ENCODE measurements at regions not wholly inside any gene's neighbourhood (a gene's known extent, or its start where the extent isn't known, plus 50 kb on each side); places are given as distances from the start of the nearest gene placed in this dataset.

DNA sequence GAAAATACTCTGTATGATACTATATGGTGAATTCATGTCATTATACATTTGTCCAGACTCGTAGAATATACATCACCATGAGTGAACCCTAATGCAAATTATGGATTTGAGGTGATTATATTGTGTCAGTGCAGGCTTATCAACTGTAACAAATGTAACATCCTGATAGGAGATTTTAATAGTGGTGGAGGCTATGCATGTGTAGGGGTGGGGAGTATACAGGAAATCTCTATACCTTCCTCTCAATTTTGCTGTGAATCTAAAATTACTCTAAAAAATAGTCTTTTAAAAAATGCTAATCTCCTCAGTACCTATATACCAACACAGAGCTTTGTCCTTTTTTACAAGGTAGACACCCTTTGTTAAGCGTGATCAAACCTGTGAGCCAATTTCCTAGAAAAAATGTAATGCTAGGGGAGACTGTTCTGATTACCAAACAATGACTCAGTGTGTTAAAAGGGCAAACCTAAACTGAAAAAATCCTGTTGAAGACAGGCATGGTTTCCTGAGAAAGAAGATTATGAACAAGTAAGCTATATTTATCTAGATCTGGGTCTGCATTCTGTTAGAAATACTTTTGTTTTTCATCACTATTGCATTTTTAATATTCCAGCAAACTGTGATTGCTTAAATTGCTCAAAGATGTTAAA lies 170.9 kb downstream of the DUSP6 start:
- DNase-seq, result no peak

DNA sequence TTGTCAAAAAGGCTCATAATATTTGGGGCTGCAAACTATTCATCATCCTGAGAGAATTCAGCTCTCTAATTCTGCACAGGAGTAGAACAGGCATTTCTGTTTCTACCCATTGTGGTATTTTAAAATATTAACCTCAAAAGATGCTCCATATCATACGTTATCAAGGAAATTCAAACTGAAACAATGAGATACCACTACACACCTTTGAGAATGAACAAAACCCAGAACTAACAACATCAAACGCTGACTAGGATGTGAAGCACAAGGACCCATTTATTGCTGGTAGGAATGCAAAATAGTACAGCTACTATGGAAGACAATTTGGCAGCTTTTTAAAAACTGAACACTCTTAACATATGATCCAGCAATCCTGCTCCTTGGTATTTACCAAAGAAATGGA lies 171.8 kb downstream of the DUSP6 start:
- no peak for DNase-seq

DNA sequence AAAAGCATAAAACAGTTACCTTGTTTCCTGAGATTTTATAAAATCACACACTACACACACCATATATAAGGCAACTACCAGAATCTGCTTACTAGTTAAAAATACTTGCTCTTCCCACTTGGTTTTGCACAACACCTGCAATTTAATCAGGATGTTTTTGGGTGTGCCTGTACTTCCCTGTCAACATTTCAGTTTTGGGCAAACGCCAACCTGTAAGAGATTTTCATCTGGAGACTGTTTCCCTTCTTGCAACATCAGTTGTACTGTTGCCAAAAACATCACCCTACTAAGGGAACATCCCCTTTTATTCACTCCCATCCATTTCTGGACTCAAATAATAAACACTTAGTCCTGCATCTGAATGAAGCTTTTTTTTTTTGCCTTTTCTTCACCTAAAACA lies 172.3 kb downstream of the DUSP6 start:
- no peak for DNase-seq

DNA sequence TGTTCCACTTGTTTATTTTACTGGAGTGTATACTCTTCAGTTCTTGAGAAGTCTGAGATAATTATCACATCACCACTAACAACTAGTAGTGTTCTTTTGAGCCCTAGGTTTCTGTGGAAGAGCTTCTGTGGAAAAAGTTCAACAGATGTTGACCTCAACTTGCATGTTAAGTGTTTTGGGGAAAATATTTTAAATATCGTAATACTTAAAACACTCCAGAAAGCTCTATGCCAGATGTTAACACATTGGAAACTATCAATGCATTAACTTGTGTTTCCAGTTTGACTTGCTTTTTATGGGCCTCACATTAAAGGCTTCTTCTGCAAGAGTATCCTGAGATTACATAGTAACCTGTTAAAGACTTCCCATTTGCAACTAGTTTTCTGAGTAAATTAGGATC lies 173.1 kb downstream of the DUSP6 start:
- no peak for DNase-seq

DNA sequence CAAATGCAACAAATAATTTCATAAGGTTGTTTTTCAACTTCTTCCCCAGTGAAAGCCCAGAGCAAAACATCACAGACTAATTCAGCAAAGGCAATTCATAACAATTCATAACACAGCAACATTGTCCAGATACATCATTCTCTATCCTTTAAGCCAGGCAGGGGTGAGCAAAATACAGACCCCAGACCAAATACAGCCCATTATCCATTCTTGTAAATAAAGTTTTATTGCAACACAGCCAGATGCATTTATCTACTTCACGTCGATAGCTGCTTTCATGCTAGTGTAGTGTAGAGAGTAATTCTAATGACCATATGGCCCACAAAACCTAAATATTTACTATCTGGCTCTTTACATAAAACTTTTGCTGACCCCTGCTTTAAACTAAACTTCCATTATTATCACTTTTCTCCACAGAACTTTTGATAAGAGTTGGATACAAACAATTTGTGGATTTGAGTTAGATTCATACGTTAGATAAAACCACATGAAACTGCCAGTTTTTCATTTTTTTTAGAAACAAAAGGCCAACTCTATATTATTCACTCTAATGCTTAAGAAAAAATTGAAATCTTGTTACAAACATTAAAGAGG lies 174.4 kb downstream of the DUSP6 start:
- DNase-seq, result no peak

DNA sequence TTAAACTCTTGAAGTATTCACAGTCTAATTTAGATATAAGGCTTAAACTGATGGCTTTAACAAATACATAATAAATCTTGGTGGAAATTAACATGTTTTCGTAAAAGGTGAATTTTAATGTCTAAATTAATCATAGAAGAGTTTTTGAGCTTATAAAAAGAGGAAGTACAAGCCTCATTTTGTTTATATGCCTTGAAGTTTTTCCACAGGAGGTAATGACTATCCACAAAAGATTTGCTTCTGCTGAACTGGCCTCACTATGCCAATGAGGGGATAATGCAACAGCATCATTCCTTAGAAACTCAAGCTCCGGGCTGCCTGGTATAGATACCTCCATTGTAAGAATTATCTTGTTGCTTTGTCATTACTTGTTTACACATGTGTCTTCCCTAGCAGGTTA lies 175.6 kb downstream of the DUSP6 start:
- DNase-seq, result no peak

DNA sequence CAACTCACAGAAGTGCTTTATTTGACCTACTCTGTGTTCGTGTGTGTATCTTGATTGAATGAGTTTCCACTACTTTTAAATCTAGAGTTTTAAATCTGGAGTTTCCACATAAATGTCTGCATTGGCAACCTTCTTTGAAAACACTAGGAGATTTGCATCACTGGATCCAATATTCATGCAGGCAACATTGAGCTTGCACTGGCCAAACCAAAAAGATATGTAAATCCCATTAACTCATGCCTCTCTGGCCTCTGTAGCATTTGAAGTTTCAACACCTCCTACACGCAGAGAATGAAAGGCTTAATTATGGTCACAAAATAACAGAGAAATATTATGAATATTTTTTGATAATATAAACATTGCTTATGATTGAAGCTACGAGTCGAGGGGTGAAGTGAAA lies 178.6 kb downstream of the DUSP6 start:
- DNase-seq, result no peak

DNA sequence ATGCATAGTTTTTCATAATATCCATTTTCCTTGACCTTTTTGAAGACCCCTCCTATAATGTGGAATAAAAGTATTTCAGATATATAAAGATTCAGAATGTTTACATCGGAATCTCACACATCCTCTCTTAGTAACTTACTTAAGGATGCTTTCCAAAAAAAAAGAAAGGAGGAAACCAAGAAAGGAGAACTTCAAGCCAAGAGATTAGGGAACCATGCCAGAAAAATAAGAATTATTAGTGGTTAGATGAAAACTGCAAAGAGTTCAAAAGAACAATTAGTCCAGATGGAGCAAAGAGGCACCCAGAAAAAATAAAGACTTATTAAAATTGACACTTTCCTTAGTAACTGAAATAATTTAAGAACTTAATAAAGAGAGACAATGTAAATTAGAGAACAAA lies 179.2 kb downstream of the DUSP6 start:
- DNase-seq, result no peak

DNA sequence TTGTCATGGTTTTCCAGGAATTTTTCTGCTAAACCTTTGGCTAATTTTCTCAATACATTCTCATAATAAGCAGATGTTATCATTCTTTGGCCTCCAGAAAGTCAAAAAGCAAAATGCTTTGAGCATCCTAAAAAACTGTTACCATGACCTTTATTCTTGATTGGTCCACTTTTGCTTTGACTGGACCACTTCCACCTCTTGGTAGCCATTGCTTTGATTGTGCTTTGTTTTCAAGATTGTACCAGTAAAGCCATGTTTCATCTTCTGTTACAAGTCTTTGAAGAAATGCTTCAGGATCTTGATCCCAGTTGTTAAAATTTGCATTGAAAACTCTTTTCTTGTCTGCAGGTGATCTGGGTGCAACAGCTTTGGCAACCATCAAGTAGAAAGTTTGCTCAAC lies 180.1 kb downstream of the DUSP6 start:
- no peak for DNase-seq

DNA sequence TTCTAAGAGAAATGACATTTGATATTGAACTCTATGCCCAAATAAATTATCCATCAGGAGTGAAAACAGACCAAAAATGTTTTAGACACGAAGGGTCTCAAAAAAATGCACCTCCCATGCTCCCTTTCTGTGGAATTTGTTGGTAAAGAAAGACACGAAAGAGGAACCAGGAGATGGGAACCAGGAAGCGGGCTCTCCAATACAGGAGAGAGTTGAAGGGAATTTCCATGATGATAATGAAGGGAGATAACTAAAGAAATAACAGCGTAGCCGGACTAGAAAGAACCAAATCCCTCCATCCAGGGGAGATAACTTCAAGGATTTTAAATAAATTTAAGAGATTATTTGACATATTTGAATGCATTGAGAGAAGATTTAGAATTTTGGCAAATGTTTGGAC lies 183.0 kb downstream of the DUSP6 start:
- DNase-seq, result no peak

DNA sequence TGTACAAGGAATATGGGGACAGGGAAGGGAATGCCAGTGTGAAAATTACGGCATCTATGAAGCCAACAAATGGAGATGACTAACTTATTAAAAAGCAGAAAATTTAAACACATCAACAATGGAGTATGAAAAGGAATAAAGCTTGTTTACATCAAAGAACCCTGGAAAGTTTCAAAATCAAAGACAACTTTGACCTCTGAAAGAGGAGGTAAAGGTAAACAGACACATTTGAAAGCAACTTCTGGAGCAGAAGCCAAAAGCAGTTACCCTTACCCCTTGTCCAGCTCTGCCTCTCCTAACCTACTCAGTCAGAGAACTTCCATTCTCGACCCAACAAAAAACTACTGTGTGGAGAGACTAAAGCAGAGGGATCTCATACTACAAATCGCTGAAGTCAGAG lies 184.3 kb downstream of the DUSP6 start:
- DNase-seq, result no peak

DNA sequence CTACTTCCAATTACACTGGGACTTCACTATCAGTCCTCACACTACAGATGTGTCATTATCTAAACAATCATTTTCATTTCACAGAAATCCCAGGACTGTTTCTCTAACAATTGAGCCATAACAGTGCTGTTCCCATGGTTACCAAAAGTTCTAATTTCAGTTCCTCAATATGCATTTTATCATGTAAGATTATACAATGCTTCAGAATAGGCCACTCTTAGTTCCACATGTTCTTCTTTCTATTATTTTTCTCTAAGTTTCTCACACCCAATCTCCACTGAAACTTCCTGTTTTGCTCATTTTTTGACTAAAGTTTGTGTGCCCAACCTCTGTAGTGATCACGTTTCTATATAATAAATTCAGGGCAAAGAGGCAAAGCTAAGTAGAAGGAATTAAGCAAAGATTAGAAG lies 185.8 kb downstream of the DUSP6 start:
- no peak for DNase-seq

DNA sequence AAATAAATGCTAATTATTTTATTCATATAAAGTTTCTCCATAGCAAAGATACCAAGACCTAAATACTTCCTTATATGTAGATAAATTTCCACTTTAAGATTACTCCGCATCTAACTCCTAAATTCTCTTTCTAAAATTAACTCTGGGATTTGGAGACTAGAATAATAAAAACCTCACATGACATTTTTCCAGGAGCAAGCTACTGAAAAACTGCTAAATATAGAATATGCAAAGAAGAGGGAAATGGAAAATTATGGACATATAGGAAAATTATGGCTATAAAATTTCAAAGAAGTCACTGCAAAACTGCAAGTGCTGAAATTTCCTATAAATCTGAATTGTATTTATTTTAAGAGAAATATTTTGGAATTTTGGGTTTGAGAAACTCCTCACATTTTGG lies 186.2 kb downstream of the DUSP6 start:
- DNase-seq, result no peak

DNA sequence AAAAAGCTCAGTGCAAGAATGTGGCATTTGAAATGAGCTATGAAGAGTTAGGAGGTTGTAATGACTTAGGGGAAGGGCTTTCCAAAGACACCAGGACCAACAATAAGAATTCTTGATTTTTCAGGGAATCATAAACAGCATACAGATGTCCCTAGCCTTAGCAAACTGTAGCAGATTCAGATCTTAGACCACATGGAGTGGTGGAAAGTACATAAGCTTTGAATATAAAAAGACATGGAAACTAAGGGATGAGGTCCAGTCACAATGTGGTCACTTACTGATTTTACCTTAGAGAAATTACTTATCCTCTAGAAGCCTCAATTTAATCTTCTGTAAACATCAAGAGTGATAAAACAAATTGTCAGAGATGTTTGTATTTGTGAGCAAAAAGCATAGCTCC lies 186.6 kb downstream of the DUSP6 start:
- DNase-seq, result no peak

DNA sequence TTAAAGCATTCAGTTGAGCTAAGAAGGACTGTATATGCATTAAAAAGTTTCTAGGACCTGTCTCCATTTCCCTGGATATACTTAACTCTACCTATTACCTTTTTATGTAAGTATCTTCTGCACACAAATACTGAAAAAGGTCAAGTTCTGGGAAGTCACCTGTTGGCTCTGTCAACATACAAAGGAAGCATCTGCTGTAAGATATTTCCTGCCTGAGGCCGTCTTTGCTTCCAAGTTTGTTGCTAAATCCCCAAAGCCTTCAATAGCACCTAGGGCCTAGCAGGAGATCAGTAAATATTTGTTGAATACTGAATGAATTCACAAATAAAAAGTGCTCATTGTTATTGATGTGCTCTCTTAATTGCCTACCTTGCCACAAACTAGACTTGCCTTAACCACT lies 188.4 kb downstream of the DUSP6 start:
- no peak for DNase-seq

DNA sequence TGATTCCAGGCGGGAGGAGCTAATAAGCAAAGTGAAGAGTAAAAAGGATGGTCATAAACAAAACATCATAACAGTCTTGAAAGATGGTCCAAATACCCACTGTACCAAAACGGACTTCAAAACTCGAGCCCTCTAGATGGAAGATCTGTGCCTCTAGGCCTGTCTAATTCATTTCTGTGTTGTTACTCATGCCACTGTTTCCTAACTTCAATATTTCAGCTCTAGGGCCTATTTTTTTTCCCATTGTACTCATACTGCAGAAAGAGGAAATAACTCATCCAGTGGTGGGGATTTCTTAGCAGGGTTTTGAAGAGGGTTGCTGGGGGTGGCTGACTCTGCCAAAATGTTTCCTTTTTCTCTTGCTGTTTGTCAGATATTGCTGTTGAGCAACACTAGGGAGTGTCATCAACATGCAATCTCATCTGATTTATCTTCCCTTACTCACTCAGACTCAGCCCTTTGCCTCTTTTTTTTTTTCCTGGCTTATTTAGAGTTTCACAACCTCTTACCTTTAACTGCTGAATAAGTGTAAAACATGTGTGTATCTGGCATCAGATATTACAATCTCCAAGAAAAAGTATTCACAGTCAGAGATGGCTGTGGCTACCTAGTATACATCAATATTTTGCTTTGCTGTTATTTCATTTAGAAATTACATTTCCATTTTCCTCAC lies 189.6 kb downstream of the DUSP6 start:
- DNase-seq, result no peak

DNA sequence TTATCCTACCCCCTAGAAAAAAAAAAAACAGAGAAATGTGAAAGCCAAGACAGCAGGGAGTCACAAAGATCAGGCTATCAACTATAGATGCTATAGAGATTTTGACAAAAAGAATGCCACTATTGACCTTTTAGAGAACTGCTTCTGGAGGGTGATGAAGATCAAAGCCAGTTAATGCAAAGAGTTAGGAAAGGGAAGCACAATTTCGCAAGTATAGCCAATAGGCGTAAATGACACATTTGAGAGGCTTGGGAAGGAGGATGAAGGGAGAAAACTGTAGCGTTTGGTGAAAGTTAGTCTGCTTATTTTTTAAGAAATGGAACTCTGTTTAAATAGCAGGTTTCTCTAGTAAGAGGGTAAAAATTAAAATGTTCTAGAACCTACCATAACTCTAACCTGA lies 190.7 kb downstream of the DUSP6 start:
- DNase-seq, result no peak

DNA sequence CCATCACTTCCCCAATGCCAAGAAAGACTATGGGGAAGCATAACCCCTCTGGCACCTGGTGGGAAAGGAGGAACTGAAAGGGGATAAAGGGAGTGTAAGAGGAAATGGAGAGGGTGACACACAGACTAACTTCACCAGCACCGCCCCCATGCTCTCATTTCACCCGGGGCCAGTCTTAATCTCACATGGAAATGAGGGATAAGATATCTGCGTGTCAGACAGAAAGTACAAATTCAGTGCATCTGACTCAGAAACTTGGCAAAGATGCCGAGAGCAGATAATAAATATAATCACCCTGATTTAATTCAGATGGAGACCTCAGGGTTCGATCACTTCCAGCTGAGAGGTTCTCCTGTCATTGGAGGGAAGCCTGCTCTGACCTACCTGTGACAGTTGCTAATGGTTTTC lies 191.6 kb downstream of the DUSP6 start:
- no peak for DNase-seq

DNA sequence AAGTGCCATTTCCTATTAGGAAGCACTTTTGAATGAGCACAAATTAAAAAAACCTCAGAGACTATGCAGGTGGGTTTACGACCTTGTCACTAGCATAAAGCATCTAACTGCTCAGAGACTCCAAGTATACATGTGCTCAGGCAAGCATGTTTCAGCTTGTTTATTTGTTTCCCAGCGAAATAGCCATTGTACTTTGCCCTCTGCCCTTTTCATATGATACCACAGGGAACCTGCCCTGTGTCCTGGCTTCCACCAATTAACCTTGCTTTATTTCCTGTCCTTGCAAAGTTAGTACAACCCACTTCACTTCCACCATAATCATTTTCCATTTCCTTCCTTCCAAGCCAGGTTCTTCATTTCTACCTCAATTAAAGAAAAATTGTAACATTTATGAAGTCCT lies 194.9 kb downstream of the DUSP6 start:
- DNase-seq, result no peak

DNA sequence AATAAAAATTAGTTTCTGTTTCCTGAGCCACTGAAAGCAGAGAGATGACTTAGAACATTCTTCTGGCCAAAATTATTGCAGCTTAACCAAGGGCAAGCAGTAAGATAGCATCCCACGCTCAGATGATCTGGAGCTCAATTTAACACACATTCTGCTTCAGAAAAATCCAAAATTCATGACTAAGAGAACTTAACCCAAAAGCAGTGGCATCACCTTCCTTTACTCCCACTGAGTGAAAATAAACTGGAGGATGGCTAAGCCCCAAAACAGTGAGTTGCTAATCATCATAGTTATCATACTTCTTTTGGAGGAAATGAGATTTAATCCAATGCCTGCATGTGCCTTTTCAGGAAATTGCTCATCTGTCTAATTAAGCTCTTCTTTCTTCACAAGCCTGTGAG lies 195.4 kb downstream of the DUSP6 start:
- DNase-seq, result no peak

DNA sequence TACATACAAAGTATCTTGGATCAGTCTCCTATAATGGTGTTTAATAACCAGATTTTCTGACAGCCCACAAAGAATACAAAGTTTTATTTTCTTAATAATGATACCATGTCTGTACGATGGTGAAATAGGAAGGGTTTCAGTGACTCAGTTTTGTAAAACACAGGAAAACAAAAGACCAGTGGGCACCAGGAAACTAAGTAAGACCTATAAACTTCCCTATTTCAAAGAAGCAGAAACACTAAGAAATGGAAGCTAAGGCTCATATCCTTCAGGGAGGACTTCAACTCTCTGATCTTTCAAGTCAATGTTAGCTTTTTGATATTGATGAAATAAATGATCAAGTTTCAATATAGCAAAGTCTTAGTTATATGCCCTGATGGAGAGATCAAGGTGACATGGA lies 196.0 kb downstream of the DUSP6 start:
- DNase-seq, result no peak

DNA sequence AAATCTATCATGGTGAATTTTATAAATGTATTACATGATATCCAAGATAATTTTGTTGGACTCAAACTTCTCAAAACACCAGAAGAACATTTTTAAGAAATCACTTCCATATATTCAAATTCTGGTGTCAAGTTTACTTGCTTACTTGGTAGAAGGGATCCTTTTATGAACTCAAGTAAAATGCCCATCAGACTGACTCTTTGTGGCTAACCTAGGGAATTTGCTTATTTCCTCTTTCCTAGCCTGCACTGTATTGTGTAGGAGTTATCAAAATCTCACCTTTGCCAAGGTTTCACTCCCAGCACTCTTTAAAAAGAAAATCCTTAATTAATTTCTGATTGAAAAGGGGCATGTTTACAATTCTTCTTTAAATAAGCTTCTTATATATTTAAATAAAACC lies 196.5 kb downstream of the DUSP6 start:
- DNase-seq, result no peak

DNA sequence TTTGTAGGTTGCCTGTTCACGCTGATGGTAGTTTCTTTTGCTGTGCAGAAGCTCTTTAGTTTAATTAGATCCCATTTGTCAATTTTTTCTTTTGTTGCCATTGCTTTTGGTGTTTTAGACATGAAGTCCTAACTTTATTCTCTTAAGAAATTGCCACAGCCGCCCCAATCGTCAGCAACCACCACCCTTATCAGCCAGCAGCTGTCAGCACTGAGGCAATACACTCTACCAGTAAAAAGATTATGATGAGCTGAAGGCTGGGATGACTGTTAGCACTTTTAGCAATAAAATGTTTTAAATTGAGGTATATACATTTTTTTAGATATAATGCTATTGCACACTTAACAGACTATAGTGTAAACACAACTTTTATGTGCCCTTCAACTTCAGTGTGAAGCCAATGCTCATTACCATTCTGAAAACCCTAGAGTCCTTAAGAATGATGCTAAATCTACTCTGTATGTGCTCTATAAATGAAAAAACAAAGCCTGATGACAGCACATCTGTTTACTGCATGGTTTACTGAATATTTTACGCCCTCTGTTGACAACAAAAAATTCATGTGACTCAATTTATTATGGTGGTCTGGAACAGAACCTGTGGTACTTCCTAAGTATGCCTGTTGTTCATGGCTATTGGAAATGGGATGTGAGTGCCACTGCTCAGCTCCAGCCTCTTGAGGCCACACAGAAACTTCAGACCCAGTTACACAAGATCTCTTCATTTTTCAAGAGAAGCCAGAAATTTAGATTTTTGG lies 197.4 kb downstream of the DUSP6 start:
- DNase-seq, result no peak

DNA sequence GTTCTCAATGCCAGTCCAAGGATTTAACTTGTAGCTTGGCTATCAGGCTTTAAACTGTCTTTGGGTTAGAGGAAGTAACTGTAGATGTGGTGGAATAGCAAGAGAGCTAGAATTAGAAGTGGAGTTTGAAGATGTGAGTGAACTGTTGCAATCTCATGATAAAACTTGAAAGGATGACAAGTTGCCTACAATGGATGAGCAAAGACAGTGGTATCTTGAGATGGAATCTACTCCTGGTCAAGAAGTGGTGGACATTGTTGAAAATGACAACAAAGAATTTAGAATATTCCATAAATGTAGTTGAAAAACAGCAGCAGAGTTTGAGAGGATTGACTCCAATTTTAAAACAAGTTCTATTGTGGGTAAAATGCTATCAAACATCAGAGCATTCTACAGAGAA lies 199.0 kb downstream of the DUSP6 start:
- no peak for DNase-seq

Measured in retina (tissue), 1 donor.